ENCODE measurements at regions not wholly inside any gene's neighbourhood (a gene's known extent, or its start where the extent isn't known, plus 50 kb on each side); places are given as distances from the start of the nearest gene placed in this dataset.

- Histone ChIP-seq H3K36me3 (ENCODE audit: insufficient read depth, low read length, poor library complexity, severe bottlenecking) (no peaks in the 10 kb centered on the region), H3K4me3 (ENCODE audit: low read depth, low read length, poor library complexity, severe bottlenecking) (no peak overlapping the region), H3K27me3 (replicated peaks; ENCODE audit: insufficient read depth, low read depth, low read length, poor library complexity) (no peaks in the 10 kb centered on the region), H3K9me3 (ENCODE audit: low read depth, low read length, poor library complexity, severe bottlenecking) (no peaks in the 10 kb centered on the region), H3K4me1 (ENCODE audit: insufficient read depth, low read length, poor library complexity, severe bottlenecking) (no peaks in the 10 kb centered on the region), H3K27ac (ENCODE audit: low read depth, low read length, poor library complexity, severe bottlenecking) (no peak overlapping the region)
- intact Hi-C loops (cut with micrococcal nuclease; ENCODE audit: unreplicated experiment) = no loop called here
- BruUV-seq (replicated peaks) = no TSS peak
- ChIA-PET POLR2A (ENCODE audit: low non-redundant PET) (no interaction called here), CTCF (no interaction called here)
- no peak for DNase-seq (ENCODE audit: low spot score)
- TF ChIP-seq CTCF (conservative IDR thresholded peaks at IDR 0.05; ENCODE audit: low read depth, low read length) = no peak
- no peak for TF ChIP-seq EZH2 (IDR thresholded peaks at IDR 0.05; ENCODE audit: borderline replicate concordance, low read depth, low read length, poor library complexity, severe bottlenecking)
Observed at GRCh38 chr7:118573085-118573484, 348.6 kb downstream of the ANKRD7 start.

GRCh38 chr7:118575393-118575948 lies 351.0 kb downstream of the ANKRD7 start:
- Histone ChIP-seq H3K27me3 (replicated peaks; ENCODE audit: insufficient read depth, low read depth, low read length, poor library complexity) (no peaks in the 10 kb centered on the region), H3K9me3 (ENCODE audit: low read depth, low read length, poor library complexity, severe bottlenecking) (no peaks in the 10 kb centered on the region), H3K4me1 (ENCODE audit: insufficient read depth, low read length, poor library complexity, severe bottlenecking) (no peaks in the 10 kb centered on the region), H3K27ac (ENCODE audit: low read depth, low read length, poor library complexity, severe bottlenecking) (no peak overlapping the region), H3K4me3 (ENCODE audit: low read depth, low read length, poor library complexity, severe bottlenecking) (no peak overlapping the region), H3K36me3 (ENCODE audit: insufficient read depth, low read length, poor library complexity, severe bottlenecking) (no peaks in the 10 kb centered on the region)
- POLR2A ChIA-PET (ENCODE audit: low non-redundant PET) = no interaction called here
- no peak for DNase-seq (ENCODE audit: low spot score)
- TF ChIP-seq EZH2 (IDR thresholded peaks at IDR 0.05; ENCODE audit: borderline replicate concordance, low read depth, low read length, poor library complexity, severe bottlenecking) = no peak
- TF ChIP-seq CTCF (conservative IDR thresholded peaks at IDR 0.05; ENCODE audit: low read depth, low read length) = no peak
- no TSS peak for BruUV-seq (replicated peaks)
- intact Hi-C loops (cut with micrococcal nuclease; ENCODE audit: unreplicated experiment) = no loop called here
- CTCF ChIA-PET = no interaction called here

DNA sequence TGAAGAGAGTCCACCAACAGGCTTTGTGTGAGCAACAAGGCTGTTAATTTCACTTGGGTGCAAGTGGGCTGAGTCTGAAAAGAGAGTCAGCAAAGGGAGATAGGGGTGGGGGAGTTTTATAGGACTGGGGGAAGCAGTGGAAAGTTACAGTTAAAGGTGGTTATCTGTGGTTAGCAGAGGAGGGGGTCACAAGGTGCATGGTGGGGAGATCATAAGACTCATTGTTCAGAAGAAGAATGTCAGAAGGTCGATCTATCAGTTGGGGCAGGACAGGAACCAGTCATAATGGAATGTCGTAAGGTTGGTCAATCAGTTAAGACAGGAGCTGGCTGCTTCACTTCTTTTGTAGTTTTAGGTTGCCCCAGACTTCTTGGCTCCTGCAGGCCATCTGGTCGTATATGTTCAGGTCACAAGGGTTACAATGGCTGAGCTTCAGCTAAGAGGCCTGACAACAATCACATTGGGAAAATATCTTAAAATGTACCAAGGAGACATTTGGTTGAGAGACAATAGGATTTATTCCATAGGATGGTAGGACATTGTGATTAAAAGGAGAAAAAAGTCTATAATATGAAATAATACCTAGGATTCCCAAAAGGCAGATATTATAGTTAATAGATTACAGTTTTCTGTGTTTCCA lies 356.4 kb downstream of the ANKRD7 start:
- CTCF ChIA-PET = no interaction called here
- no peaks in the 10 kb centered on the region for H3K27me3 ChIP-seq (replicated peaks; ENCODE audit: insufficient read depth, low read depth, low read length, poor library complexity)

More for the DNA sequence above, 356.4 kb downstream of the ANKRD7 start:
- Histone ChIP-seq H3K9me3 (ENCODE audit: low read depth, low read length, poor library complexity, severe bottlenecking) (no peaks in the 10 kb centered on the region), H3K36me3 (ENCODE audit: insufficient read depth, low read length, poor library complexity, severe bottlenecking) (no peaks in the 10 kb centered on the region), H3K4me1 (ENCODE audit: insufficient read depth, low read length, poor library complexity, severe bottlenecking) (no peaks in the 10 kb centered on the region), H3K4me3 (ENCODE audit: low read depth, low read length, poor library complexity, severe bottlenecking) (no peak overlapping the region), H3K27ac (ENCODE audit: low read depth, low read length, poor library complexity, severe bottlenecking) (no peak overlapping the region)
- POLR2A ChIA-PET (ENCODE audit: low non-redundant PET) = no interaction called here
- DNase-seq (ENCODE audit: low spot score) = no peak
- intact Hi-C loops (cut with micrococcal nuclease; ENCODE audit: unreplicated experiment) = no loop called here
- TF ChIP-seq CTCF (conservative IDR thresholded peaks at IDR 0.05; ENCODE audit: low read depth, low read length) (no peak), EZH2 (IDR thresholded peaks at IDR 0.05; ENCODE audit: borderline replicate concordance, low read depth, low read length, poor library complexity, severe bottlenecking) (no peak)
- BruUV-seq (replicated peaks) = no TSS peak

Measured in A673 (cell line).